Renal pelvis (tissue), 1 donor: ENCODE measurements at regions not wholly inside any gene's neighbourhood (a gene's known extent, or its start where the extent isn't known, plus 50 kb on each side); places are given as distances from the start of the nearest gene placed in this dataset.
"Not testable (repeated sequence)": the region's sequence is repeated elsewhere in the genome, so short reads cannot be mapped to it uniquely, and the experiment has no call there.

ENCODE experiments used
- DNase-seq: peaks from one replicate; pipeline ENCODE4 v3.0.0-alpha.2; 2013

DNA sequence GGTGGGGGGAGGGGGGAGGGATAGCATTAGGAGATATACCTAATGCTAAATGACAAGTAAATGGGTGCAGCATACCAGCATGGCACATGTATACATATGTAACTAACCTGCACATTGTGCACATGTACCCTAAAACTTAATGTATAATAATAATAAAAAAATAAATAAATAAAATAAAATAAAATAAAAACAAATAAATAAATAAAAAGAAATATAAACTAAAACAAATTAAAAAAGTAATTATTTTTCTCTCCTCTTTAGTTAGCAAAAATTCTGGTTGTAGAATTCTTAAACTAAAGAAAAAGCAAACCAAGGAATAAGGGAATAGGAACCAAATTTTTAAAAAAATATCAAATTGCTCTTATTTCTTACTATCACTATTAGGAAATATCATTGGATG, 267.3 kb downstream of the CCER1 start:
- not testable (repeated sequence) for DNase-seq

DNA sequence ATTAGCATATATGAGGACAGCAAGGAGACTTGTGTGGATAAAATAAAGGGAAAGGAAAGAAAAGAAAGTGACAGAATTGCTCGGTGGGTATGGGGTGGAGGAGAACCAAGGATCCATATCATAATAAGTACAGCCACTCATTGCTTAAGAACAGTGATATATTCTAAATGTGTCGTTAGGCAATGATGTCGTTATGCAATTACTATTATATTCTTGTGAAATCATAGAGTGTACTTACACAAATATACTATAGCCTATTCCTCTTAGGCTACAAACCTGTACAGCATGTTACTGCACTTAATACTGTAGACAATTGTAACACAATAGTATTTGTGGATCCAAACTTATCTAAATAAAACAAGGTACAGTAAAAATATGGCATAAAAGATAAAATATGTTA, 271.1 kb downstream of the CCER1 start:
- no peak for DNase-seq

DNA sequence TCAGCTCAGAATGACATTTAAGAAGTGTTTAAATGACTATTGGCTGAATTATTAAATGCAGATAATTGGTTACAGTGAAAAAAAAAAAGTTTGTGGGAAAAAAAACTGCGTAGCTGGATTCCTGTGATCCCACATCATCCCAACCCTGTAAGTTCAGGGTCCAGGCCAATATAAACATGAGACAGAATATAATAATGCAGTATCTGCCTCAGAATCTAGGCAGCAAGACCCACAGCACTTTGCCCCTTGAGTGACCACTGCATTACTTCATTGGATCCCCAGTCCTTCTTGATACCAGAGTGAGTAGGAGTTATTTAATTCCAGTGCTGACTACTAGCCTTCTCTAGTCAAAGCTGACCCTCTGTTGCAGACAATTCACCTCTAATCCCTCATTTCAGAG, 272.6 kb downstream of the CCER1 start:
- DNase-seq = no peak

DNA sequence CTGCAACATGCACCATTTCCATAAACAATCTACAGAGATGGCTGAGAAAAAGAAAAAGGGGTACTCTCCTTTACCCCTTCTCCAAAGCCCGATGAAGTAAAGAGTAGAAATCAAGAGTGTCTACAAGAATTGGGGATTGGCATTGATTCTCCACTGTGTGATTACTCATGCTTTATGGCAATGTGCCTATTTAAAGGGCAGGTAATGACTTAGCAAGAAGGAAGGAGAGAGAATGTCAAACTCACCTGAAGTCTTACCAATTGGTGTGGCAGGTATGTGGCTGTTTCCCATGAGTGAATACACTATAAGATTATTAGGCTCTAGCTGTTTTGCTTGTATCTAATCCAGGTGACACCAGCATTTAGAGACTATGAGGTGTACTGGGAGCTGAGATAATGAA, 275.3 kb downstream of the CCER1 start:
- DNase-seq = no peak

DNA sequence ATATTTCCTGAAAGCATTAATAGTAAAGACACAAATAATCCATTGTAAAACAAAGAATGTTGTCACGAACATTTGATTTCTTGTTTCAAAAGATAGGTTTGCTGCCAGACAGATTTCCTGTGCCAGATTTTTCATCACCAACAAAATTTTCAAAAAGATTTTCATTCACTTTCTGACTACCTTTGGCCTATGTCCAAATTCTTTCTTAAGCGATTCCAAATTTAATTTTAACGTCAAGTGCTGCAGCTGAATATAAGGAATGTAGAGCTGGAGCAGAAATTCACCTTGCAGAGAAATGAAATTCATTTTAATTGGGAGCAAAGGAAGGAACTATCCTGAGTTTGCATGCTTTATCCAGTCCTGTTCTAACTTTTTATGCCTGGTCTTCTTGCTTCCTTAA, 277.4 kb downstream of the CCER1 start:
- DNase-seq = no peak

DNA sequence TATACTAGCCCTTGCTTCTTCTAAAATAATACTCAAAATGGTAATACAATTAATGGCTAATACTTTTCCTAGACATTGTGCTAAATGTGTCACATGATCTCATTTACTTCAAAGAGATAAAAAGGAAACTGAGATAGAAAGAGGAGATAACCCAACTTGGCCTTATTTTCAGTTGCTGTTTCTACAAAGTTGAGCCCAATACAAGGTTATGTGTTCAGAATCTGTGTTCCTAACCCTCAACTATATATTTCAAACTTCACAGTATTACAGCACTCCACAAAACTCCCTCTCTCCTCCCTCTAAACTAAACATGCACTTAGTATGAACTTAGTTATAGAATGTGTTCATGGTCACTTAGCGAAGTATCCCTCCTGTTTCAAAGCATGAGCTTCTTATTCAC, 277.9 kb downstream of the CCER1 start:
- no peak for DNase-seq

DNA sequence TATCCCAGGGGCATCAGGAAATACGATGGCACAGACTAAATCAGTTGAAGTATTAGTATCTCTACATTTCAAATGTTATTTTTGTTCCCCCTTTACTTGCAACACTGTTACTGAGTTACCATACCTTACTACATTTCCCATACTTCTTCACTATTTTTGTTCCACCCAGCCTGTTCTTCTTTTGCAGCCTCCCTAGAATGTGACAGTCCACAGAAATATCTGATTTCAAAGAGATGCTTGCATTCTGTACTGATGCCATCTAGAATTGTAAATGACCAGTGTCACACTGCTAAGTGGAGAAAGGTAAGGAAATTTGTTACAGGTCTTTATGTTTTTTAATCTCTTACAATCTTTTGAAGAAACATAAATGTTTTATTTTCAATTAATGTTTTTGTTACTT, 279.9 kb downstream of the CCER1 start:
- no peak for DNase-seq

DNA sequence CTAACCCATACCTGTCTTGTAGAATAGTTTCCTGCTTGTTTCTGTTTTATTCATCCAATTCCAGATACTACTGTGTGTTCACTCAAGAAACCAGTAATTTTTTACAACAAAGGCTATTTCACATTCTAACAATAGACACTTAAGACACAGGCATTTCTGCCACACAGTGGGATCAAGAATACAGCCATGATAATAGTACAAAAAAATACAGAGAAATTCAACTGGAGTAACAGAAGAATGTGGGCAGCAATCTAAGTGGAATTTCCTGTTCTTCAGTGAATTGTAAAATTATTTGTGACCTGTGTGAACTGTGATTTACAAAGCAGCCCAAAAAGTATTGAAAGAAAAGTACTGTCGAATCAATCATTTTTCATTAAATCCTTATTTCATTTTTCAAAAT, 282.9 kb downstream of the CCER1 start:
- no peak for DNase-seq

DNA sequence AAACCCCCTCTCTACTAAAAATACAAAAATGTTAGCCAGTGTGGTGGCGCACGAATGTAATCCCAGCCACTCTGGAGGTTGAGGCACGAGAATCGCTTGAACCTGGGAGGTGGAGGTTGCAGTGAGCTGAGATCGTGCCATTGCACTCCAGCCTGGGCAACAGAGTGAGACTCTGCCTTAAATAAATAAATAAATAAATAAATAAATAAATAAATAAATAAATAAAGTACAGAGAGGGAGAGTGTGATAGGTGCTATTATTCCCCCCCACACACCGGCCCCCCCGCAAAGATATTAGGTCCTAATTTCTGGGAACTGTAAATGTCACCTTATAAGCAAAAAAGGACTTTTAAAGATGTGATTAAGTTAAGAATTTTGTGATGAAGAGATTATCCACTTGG, 291.0 kb downstream of the CCER1 start:
- not testable (repeated sequence) for DNase-seq

DNA sequence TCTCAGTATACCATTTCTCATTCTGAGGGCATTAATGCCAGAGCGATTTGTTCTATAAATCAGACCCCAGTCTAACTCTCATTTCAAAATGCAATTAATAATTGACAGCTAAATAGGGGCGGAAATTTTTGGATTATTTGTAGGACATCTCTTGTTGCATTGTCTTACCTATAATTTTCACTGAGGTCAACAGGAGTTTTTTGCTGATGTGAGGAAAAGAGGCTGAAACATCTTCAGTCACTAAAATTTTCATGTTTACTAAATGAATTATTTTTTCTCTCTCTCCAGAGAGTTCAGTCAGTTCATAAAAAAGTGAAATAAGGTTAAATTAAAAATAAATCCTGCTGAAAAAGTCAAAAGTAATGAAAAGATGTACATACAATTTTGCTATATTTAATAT, 295.9 kb downstream of the CCER1 start:
- no peak for DNase-seq

DNA sequence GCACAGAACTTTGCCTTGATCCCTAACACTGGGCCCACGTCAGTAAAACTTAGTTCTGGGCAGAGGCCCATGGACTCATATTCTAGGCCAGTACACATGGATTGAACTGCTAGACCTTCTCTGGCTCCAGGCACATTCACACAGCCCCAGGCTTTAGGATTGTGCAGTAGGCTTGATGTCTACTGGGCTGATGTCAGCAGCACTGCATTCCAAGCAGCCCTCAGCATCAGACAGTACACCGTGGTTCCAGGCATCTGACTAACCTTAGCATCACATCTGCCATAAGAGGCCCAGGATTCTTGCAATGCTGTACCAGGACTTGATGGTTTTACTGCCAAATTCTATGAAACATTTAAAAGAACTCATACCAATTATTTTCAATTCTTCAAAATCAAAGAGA, 301.9 kb downstream of the CCER1 start:
- DNase-seq = no peak

DNA sequence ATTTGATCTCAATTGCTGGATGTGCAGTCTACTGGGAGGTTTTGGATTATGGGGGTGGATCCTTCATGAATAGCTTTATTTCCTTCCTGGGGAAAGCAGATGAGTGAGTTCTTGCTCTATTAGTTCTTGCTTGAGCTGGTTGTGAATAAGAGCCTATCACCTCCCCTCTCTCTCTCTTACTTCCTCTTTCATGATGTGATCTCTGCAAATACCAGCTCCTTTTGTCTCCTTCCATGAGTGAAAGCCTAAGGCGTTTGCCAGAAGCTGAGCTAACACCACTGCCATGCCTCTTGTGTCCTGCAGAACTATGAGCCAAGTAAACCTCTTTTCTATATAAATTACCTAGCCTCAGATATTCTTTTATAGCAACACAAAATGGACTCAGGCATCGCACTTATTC, 302.7 kb downstream of the CCER1 start:
- DNase-seq = no peak

DNA sequence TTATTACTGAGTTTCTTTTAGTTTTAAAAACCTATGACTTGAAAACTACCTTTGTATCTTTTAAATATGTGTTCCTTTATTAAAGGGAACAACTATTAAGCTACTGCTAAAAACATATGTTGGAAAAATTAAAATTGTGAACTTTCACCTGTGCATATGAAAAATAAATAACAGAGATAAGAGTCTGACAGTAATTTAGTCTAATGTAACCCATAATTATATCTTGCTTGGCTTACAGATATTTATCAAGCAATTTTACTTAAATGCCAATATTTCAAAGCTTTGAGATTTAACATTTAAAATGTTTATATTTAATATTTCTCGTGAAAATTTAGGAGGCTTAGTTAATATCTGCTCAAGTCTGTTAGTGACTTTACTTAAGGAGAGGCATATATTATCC, 309.8 kb downstream of the CCER1 start:
- no peak for DNase-seq

DNA sequence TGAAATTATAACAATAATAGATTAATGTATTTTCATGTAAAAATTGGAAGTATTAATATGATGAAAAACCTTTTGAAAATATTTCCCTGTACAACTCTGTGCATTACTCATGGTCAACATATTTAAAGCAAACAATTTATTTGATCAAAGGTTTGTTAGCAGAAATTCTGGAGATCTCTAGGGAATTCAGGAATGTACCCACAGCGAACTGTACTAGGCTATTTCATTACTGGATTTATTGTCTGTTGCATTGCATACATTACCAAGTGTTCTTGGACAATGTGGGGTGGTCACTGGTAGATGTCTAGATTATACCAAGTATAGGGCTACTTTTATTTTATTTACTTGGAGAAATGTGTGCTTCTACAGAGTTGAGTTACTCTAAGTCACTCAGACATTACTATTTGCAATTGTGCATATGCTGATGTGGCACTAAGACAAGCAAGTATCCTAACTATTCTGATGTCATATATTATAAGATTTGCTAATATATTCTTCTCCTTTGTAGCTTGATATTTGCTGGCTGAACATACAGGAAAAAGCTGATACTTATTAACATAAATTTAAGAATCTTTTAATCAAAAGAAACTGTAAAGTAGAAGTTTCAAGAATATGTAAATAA, 323.3 kb downstream of the CCER1 start:
- no peak for DNase-seq

DNA sequence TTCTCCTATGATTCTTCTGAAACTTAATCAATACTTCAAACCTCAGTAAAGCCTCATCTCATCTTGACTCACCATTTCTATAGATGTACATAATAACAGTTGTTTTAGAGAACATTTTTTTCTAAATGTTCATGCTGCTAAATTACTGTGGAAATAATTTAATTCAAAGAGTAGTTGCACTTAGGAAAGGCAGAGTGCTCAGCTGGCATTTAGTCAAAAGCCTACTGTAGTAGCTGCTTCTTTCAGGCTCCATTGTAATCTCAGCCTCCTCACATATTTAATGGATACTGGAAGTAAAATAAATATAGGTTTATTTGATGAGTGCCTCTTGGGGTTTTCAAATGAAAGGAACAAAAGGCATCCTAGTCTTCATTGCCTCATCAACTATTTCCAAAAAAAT, 325.0 kb downstream of the CCER1 start:
- no peak for DNase-seq

DNA sequence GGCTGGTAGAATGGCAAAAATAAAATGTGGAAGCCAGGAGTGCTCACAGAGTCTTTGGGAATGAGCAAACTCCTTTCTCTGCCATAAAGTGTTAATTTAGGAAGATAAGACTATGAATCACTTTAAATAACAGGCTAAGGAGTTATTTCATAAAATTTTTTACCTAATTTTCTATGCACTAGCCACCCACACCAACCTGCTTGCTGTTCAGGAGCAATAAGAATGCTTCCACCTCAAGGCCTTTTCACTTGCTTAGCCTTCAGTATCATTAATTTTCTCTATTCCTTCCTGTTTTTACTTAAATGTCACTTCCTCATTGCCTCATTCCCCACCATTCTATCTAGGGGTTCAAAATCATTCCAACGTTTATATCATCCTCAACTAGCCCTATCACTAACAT, 326.8 kb downstream of the CCER1 start:
- DNase-seq = no peak

DNA sequence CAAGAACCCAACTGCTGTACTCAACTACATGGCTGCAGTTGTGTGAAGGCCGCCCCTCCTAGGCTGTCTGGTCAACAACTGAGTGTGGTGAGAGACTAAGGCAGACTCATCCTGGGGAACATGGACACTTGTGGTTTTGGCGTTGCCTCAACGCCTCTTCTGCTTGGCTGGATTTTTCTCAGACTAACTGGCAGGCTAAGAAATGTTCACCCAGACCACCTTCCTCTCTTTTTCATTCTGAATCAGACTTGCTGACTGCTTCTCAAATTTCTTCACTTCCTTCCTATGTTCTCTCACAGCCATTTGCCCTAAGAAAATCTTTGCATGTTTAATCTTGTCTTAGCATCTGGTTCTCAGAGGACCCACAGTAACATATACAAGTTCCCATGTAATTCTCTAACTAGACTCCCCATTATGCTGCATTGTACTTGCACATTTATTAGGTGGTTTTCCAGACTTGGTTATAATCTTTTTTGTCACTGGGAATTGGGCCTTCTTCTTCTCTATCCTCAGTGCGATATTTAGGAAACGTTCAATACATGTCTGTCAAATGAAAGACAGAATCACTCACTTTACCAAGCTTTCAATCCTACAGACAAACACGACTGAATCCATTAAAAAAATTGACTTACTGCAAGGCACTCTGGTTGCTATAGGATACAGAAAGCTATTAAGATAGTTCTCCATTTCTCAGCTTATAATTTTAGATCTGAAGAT, 327.6 kb downstream of the CCER1 start:
- DNase-seq = no peak

DNA sequence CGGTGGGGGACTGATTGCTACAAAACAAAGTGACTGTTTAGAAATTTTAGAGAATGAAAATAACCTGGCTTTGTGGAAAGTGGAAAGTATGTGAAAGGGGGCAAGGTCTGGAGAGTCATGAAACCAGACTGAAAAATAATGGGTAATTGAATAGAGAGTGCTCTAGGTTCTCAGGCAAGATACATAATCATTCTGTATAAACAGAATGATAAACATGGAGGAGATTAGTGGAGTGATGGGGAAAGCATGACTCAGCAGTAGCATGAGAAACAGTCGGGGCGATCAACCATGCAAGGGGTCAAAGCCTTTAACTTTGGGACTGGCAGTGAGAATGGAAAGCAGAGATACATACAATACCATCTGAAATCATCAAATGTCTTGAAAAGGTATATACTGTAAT, 332.5 kb downstream of the CCER1 start:
- no peak for DNase-seq

DNA sequence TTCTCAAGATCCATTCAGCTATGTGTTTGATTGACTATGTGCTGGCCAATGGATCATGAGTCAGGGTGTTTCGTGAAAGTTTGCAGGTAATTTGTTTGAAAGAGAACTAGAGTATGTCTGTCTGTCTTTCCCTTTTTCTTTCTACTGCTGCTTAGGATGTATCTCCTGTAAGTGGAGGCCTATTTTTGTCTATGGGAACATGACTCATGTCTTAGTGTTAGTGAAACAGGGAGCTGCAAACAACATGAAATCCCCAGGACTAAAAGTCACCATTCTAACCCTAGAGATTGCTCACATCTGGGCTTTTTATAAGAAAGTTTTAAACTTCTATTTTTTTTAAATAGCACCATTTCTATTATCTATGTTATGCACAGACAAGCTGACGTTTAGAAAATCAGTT, 333.0 kb downstream of the CCER1 start:
- DNase-seq = no peak

DNA sequence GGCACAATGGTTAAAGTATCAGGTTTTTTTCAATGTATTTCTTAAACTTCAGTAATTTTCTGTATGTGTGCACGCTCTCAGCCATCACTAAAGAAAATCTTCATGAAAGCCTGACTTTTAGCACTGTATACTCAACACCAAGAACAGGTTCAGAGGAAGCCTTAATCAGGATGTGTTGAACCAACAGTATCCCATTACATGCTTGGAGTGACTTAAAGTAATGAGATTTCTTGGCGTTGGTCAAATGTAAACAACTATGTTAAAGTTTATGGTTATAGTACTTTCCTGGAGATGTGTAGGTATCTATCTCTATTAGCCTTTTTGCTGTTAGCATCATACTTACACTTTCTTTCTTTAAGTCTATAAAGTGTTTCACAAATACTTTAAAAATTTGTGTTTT, 335.0 kb downstream of the CCER1 start:
- DNase-seq = no peak

DNA sequence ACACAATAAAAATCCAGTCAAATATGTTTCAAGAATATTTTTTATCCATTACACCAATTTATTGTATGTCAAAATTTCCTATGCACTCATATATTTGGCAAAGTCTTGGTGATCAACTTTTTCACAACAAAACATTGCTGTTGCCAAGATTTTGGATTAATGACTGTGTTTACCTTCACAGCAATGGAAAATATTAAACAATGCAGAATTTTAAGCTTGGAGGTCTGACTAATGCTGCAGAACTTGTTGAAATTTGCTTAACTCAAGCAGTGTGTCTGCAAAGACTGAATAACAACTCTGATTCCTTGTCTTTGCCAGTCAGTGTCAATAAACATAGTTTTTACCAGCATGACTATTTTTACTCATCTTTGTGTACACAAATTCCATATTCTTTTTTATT, 336.4 kb downstream of the CCER1 start:
- no peak for DNase-seq

DNA sequence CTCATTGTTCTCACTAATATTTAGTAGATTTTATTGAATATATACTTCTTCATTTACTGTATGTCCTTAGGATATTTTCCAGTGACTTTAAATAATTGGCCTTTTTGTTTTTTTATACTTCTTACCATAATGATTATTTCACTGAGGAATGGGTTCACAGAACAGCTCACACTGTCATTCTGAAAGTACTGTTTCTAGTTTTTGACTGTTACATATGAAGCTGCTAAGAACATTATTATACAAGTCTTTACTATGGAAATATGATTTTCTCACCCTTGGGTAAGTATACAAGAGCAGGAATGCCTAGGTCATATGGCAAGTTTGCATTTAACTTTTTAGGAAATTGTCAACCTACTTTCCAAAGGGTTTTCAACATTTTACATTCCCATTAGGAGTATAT, 343.1 kb downstream of the CCER1 start:
- no peak for DNase-seq

DNA sequence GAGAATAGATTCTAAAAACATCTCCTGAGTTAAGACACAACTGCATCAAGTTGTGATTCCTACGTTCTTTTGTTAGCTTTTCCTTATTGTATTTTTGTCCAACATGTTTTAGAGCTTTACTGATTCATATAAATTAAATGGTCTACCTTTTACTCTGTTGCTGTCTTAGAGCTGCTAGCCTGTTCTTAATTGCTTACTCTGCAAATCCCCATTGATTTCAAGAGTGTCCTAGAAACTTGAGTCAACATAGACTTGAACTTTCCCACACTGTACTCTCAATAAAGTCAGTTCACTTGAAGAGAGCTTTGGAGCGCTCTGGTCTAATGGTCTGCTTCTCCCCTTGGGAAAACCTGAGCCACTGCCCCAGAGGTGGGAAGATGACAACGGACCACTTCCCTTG, 343.9 kb downstream of the CCER1 start:
- DNase-seq = no peak

DNA sequence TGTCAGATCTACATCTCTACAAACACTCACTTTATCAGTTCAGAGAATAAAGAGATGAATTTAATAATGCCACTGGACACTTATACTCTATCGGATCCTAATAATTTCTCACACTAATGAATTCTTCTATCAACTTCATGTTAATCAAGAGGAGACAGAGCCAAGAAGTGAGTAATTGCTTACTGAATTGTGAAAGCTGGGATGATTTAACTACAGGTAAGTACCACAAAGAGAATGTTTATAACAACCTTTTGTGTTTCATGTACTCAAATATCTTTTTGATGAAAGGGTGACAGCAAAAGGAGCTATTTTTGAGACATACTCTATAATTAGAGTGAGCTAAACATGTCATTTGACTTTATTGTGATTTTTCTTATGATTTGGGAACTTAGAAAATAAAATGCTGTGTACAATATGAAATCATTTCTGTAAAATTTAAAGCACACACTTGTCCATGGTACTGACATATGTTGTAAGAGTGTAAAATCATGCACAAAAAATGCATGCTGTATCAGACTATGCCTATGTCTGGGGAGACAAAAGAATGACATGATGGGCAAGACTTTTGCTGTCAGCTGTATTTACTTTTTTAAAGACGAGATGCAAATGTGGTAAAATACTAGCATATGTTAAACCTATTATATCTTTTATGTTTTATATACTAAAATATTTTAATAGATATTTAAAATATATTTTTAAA, 361.2 kb downstream of the CCER1 start:
- DNase-seq = no peak
